Psoas muscle (tissue), 7 donors: ENCODE measurements at regions not wholly inside any gene's neighbourhood (a gene's known extent, or its start where the extent isn't known, plus 50 kb on each side); places are given as distances from the start of the nearest gene placed in this dataset.

ENCODE experiments used
- ATAC-seq, 4 donors: fragments of 200-7000 bp; cut with Tn5 transposase; one replicate each; pipeline ENCODE4 v1.9.1; 2020; ENCODE audit warnings: moderate library complexity in 3 of 4, mild to moderate bottlenecking in 2 of 4
- DNase-seq, 2 donors: peaks; one replicate each; pipeline ENCODE4 v3.0.0-alpha.2; 2020
- H3K27ac ChIP-seq: fragments of 200-600 bp; one replicate; pipeline ENCODE4 v1.8.0; 2022
- H3K27me3 ChIP-seq, 3 donors: fragments of 200-600 bp in 1 of 3; one replicate each; pipeline versions ENCODE4 v1.6.1 to v1.8.0; 2013 to 2022; ENCODE audit warnings: low read length in 2 of 3, mild to moderate bottlenecking in 2 of 3, moderate library complexity in 1 of 3; ENCODE audit not compliant: insufficient read depth in 3 of 3
- H3K36me3 ChIP-seq, 2 donors: fragments of 200-600 bp in 1 of 2; one replicate each; pipeline versions ENCODE4 v1.6.1 to v1.8.0; 2013 to 2022; ENCODE audit warnings: low read depth in 1 of 2, mild to moderate bottlenecking in 1 of 2, moderate library complexity in 1 of 2; ENCODE audit not compliant: insufficient read depth in 1 of 2
- H3K4me1 ChIP-seq: fragments of 200-600 bp; one replicate; pipeline ENCODE4 v1.8.0; 2022
- H3K4me3 ChIP-seq: fragments of 200-600 bp; one replicate; pipeline ENCODE4 v1.8.0; 2022; ENCODE audit warnings: mild to moderate bottlenecking
- H3K9me3 ChIP-seq: fragments of 200-600 bp; one replicate; pipeline ENCODE4 v1.8.0; 2022
- CTCF ChIP-seq: fragments of 200-600 bp; IDR thresholded peaks from one replicate; pipeline ENCODE4 v1.8.0; 2022; ENCODE audit warnings: antibody characterized with exemption
- WGBS, 3 donors: extraction: QIAGEN DNeasy Blood & Tissue Kit; methylation state at CpG; one replicate each; pipeline versions ENCODE4 v1.1.6 to v1.1.7; 2013; 5-methylcytosine and 5-hydroxymethylcytosine counted together
- intact Hi-C, 2 donors: fragments of 100-400 bp; cut with DNase I; formaldehyde crosslinking; loops; one replicate each; pipeline versions ENCODE4 v1.11.0 to v1.14.2; 2022
- donor health status: healthy with polysubstance abuse.
- donor health status: DM: no; HTN: no; CAD: no; lungs with moderate emphysema.
- donor health status: Bipolar disorder and iron deficiency.
- donor health status: healthy.
- donor health status: DM: yes; HTN: yes; CAD: no.
- donor health status: DM: no; HTN: no; CAD: no.
- donor health status: DM: yes; HTN: yes; CAD: no.

DNA sequence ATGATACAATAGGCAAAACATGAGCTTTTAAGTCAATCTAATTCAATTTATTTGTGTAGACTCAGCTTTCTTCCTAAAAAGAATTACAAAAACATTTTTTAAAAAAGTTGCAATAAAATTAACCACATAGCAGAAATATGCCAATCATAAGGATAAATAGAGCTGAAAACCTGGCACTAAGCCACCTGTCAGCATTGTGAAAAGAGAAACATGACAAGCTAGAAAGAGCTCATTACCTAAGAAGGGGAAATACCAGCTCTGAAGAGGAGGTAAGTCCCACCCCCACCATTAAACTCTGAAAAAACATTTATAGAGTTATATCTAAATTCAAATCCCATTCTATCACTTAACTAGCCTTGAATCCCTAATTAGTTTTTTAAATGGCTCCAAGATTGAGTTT, 372.9 kb downstream of the OSTF1 start:
- H3K36me3 ChIP-seq = no peaks in the 10 kb centered on the region
- intact Hi-C loops = no loop called here
- H3K4me1 ChIP-seq = no peaks in the 10 kb centered on the region
- H3K27me3 ChIP-seq = no peaks in the 10 kb centered on the region
- TF ChIP-seq CTCF = no peak
- no peak overlapping the region for H3K27ac ChIP-seq
- H3K4me3 ChIP-seq = no peak overlapping the region
- H3K9me3 ChIP-seq = no peaks in the 10 kb centered on the region
- ATAC-seq (no peak), DNase-seq (no peak)

- DNase-seq = no peak
- Histone ChIP-seq H3K27ac (no peak overlapping the region), H3K36me3 (no peaks in the 10 kb centered on the region), H3K27me3 (no peaks in the 10 kb centered on the region), H3K9me3 (no peaks in the 10 kb centered on the region), H3K4me1 (no peaks in the 10 kb centered on the region), H3K4me3 (no peak overlapping the region)
- no peak for TF ChIP-seq CTCF
- intact Hi-C loops = no loop called here
- 51 to 55% (median 54%) methylated on average over 1 of the region's 1 CpG for WGBS, 3 donors
- no peak for ATAC-seq
These were observed 374.6 kb downstream of the OSTF1 start for GRCh38 chr9:75462866-75463265.

DNA sequence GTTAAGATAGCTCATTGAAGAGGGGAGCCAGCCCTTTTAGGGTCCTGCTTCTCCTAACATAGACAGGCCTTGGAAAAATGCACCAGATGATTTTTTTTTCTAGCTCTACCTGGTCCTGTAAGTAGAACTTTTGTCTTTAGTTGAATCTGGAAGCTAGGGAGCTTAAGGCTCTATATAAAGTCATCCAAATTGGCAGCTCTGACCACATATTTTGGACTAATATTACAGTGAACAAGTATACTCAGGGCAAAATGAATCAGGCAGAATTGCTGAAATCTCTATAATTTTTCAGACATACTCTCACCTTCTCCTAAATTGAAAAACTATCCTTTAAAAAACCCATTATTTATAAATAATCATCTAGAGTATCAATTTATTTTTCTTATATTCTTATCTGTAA, 375.6 kb downstream of the OSTF1 start:
- H3K36me3 ChIP-seq = no peaks in the 10 kb centered on the region
- H3K4me1 ChIP-seq = no peaks in the 10 kb centered on the region
- H3K4me3 ChIP-seq = no peak overlapping the region
- intact Hi-C loops = no loop called here
- ATAC-seq (no peak), DNase-seq (no peak)
- H3K27ac ChIP-seq = no peak overlapping the region
- no peaks in the 10 kb centered on the region for H3K9me3 ChIP-seq
- TF ChIP-seq CTCF = no peak
- no peaks in the 10 kb centered on the region for H3K27me3 ChIP-seq

GRCh38 chr9:75464726-75465125, 376.4 kb downstream of the OSTF1 start:
- 86 to 94% (median 88%) methylated on average over 4 of the region's 4 CpGs for WGBS, 3 donors
- ATAC-seq (no peak), DNase-seq (no peak)
- no peaks in the 10 kb centered on the region for H3K27me3 ChIP-seq
- no peak for TF ChIP-seq CTCF
- H3K4me3 ChIP-seq = no peak overlapping the region
- intact Hi-C loops = no loop called here
- H3K27ac ChIP-seq = no peak overlapping the region
- no peaks in the 10 kb centered on the region for H3K9me3 ChIP-seq
- H3K4me1 ChIP-seq = no peaks in the 10 kb centered on the region
- H3K36me3 ChIP-seq = no peaks in the 10 kb centered on the region

DNA sequence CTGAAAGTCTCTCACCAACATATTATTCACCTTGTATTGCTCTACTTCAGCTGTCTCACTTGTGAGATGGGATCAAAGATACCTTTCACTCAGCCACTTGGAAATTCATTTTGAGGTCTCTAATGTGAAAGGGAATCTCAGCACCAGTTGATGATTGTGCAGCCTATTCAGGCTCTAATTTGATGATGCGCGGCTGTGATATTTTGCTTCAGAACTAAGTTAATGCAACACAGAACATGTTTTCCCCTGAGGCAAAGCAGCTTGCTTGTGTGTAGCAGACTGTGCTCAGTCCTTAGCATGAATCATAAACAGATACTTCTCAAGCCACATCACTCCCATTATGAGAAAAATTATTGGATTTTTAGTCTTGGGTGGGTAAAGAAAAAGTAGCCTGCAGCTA, 378.8 kb downstream of the OSTF1 start:
- Histone ChIP-seq H3K4me1 (no peaks in the 10 kb centered on the region), H3K9me3 (no peaks in the 10 kb centered on the region), H3K27me3 (no peaks in the 10 kb centered on the region), H3K4me3 (no peak overlapping the region), H3K27ac (no peak overlapping the region), H3K36me3 (no peaks in the 10 kb centered on the region)
- 85 to 91% (median 87%) methylated on average over 2 of the region's 2 CpGs for WGBS, 3 donors
- ATAC-seq = no peak
- no peak for DNase-seq
- TF ChIP-seq CTCF = no peak
- intact Hi-C loops = no loop called here
